Prostate gland (tissue), 2 donors: ENCODE measurements at regions not wholly inside any gene's neighbourhood (a gene's known extent, or its start where the extent isn't known, plus 50 kb on each side); places are given as distances from the start of the nearest gene placed in this dataset.
"Not testable (repeated sequence)": the region's sequence is repeated elsewhere in the genome, so short reads cannot be mapped to it uniquely, and the experiment has no call there.

Experiments
- POLR2A ChIP-seq: fragments of 450-650 bp; IDR thresholded peaks from one replicate; pipeline ENCODE4 v1.6.1; 2016; ENCODE audit warnings: antibody characterized with exemption, mild to moderate bottlenecking
- POLR2AphosphoS5 ChIP-seq: sonication (generic); formaldehyde crosslinking; IDR thresholded peaks from one replicate; pipeline ENCODE4 v1.6.1; 2017; ENCODE audit warnings: antibody characterized with exemption
- TF ChIP-seq, protein P1 (sequence below), 4 experiments: fragments of 200-600 bp in 2 of 4; fragments of 450-650 bp in 2 of 4; sonication (generic) in 2 of 4; IDR thresholded peaks; 1 replicate in 3 of 4; 2 replicates in 1 of 4; pipeline ENCODE4 v1.5.1; 2016 to 2019; ENCODE audit warnings: antibody characterized with exemption in 4 of 4, mild to moderate bottlenecking in 2 of 4, moderate library complexity in 2 of 4

DNA sequence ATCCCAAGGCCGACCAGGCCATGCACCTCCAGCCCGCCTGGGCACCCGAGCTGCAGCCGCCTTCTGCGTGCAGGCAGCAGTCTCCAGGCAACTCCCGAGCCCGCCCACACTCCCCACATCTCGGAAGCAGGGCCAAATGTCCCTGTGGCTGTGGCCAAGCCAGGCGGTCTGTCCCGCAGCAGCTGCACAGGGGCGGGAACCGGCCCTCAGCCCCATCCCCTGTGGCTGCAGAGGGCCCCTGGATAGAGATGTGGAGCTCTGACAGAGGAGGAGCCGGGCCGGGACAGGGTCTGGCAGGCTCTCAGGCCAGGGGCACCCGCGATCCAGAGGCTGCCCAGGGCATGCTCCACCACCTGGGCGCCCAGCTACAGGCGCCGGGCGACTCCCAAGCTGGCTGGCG, 3698.6 kb upstream of the OR11H1 start:
- not testable (repeated sequence) for TF ChIP-seq POLR2AphosphoS5, POLR2A
- TF ChIP-seq, protein P1, sequence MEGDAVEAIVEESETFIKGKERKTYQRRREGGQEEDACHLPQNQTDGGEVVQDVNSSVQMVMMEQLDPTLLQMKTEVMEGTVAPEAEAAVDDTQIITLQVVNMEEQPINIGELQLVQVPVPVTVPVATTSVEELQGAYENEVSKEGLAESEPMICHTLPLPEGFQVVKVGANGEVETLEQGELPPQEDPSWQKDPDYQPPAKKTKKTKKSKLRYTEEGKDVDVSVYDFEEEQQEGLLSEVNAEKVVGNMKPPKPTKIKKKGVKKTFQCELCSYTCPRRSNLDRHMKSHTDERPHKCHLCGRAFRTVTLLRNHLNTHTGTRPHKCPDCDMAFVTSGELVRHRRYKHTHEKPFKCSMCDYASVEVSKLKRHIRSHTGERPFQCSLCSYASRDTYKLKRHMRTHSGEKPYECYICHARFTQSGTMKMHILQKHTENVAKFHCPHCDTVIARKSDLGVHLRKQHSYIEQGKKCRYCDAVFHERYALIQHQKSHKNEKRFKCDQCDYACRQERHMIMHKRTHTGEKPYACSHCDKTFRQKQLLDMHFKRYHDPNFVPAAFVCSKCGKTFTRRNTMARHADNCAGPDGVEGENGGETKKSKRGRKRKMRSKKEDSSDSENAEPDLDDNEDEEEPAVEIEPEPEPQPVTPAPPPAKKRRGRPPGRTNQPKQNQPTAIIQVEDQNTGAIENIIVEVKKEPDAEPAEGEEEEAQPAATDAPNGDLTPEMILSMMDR (IDR thresholded peaks at IDR 0.05): not testable (repeated sequence)
